ENCODE measurements at regions not wholly inside any gene's neighbourhood (a gene's known extent, or its start where the extent isn't known, plus 50 kb on each side); places are given as distances from the start of the nearest gene placed in this dataset.
"Not testable (repeated sequence)": the region's sequence is repeated elsewhere in the genome, so short reads cannot be mapped to it uniquely, and the experiment has no call there.

GRCh38 chr6:128575254-128575653 lies 54.9 kb upstream of the PTPRK start:
- not testable (repeated sequence) for H3K4ac ChIP-seq (ENCODE audit: low read depth, low read length); H3K4me3 ChIP-seq (ENCODE audit: low read depth, low read length); H3K18ac ChIP-seq (ENCODE audit: low read length); H3K36me3 ChIP-seq (ENCODE audit: control insufficient read depth in 1 of 2, insufficient read depth in 2 of 2, low read length in 2 of 2); H3K79me2 ChIP-seq (ENCODE audit: control insufficient read depth, insufficient read depth, low read length, poor library complexity); H3K79me1 ChIP-seq (ENCODE audit: low read length); H4K8ac ChIP-seq (ENCODE audit: low read depth, low read length); H2BK5ac ChIP-seq (ENCODE audit: low read depth, low read length, poor library complexity); H2AFZ ChIP-seq (ENCODE audit: insufficient read depth, low read length, poor library complexity); H3K14ac ChIP-seq (ENCODE audit: low read length); H2AK5ac ChIP-seq (ENCODE audit: low read length); H3K27ac ChIP-seq (ENCODE audit: low read depth, low read length); H3K4me1 ChIP-seq (ENCODE audit: control insufficient read depth in 1 of 2, insufficient read depth in 2 of 2, low read length in 2 of 2); H4K91ac ChIP-seq (ENCODE audit: low read depth, low read length); H2BK120ac ChIP-seq (ENCODE audit: insufficient read depth, low read length, poor library complexity); H3K4me2 ChIP-seq (ENCODE audit: low read length); H4K12ac ChIP-seq (ENCODE audit: low read depth, low read length); H3K27me3 ChIP-seq (ENCODE audit: insufficient read depth, low read length); H3K9ac ChIP-seq (ENCODE audit: low read length); H2BK12ac ChIP-seq (ENCODE audit: low read length); H3K23ac ChIP-seq (ENCODE audit: low read length); H3K9me3 ChIP-seq (ENCODE audit: insufficient read depth, low read depth, low read length)
- no CpG with 5 or more reads among the region's 5 CpGs for WGBS (ENCODE audit: extremely low coverage, insufficient coverage, insufficient read length)
- DNase-seq, result peak; percentile 82 to 84

- Histone ChIP-seq H3K14ac (ENCODE audit: low read length) (no peak overlapping the region), H3K4me1 (ENCODE audit: control insufficient read depth in 1 of 2, insufficient read depth in 2 of 2, low read length in 2 of 2) (peaks cover 2 to 3% of the 10 kb centered on the region in 2 experiments), H3K9ac (ENCODE audit: low read length) (no peak overlapping the region), H3K27ac (ENCODE audit: low read depth, low read length) (no peak overlapping the region), H3K9me3 (ENCODE audit: insufficient read depth, low read depth, low read length) (no peaks in the 10 kb centered on the region), H3K79me2 (ENCODE audit: control insufficient read depth, insufficient read depth, low read length, poor library complexity) (no peaks in the 10 kb centered on the region), H4K12ac (ENCODE audit: low read depth, low read length) (no peak overlapping the region), H3K79me1 (ENCODE audit: low read length) (peaks cover 2% of the 10 kb centered on the region), H4K8ac (ENCODE audit: low read depth, low read length) (no peak overlapping the region), H3K23ac (ENCODE audit: low read length) (no peak overlapping the region), H2BK12ac (ENCODE audit: low read length) (no peak overlapping the region), H3K4ac (ENCODE audit: low read depth, low read length) (no peak overlapping the region), H2BK120ac (ENCODE audit: insufficient read depth, low read length, poor library complexity) (no peak overlapping the region), H3K27me3 (ENCODE audit: insufficient read depth, low read length) (no peaks in the 10 kb centered on the region), H3K4me2 (ENCODE audit: low read length) (no peak overlapping the region), H4K91ac (ENCODE audit: low read depth, low read length) (no peak overlapping the region), H3K18ac (ENCODE audit: low read length) (no peak overlapping the region), H2AK5ac (ENCODE audit: low read length) (no peak overlapping the region), H3K4me3 (ENCODE audit: low read depth, low read length) (no peak overlapping the region), H3K36me3 (ENCODE audit: control insufficient read depth in 1 of 2, insufficient read depth in 2 of 2, low read length in 2 of 2) (no peaks in the 10 kb centered on the region), H2AFZ (ENCODE audit: insufficient read depth, low read length, poor library complexity) (no peak overlapping the region), H2BK5ac (ENCODE audit: low read depth, low read length, poor library complexity) (no peak overlapping the region)
- no peak for DNase-seq
Observed at GRCh38 chr6:128574402-128574801, 54.0 kb upstream of the PTPRK start.

- no peak overlapping the region for H2AFZ ChIP-seq (ENCODE audit: insufficient read depth, low read length, poor library complexity)
- no peak overlapping the region for H3K18ac ChIP-seq (ENCODE audit: low read length)
- no peak overlapping the region for H2AK5ac ChIP-seq (ENCODE audit: low read length)
- H3K4me3 ChIP-seq (ENCODE audit: low read depth, low read length), result no peak overlapping the region
- H3K23ac ChIP-seq (ENCODE audit: low read length), result no peak overlapping the region
- WGBS (ENCODE audit: extremely low coverage, insufficient coverage, insufficient read length), result no CpG with 5 or more reads among the region's 8 CpGs
- H3K27me3 ChIP-seq (ENCODE audit: insufficient read depth, low read length), result no peaks in the 10 kb centered on the region
- H3K79me2 ChIP-seq (ENCODE audit: control insufficient read depth, insufficient read depth, low read length, poor library complexity), result no peaks in the 10 kb centered on the region
- H4K91ac ChIP-seq (ENCODE audit: low read depth, low read length), result no peak overlapping the region
- no peak overlapping the region for H2BK12ac ChIP-seq (ENCODE audit: low read length)
- H2BK120ac ChIP-seq (ENCODE audit: insufficient read depth, low read length, poor library complexity), result no peak overlapping the region
- H3K9ac ChIP-seq (ENCODE audit: low read length), result no peak overlapping the region
- H4K12ac ChIP-seq (ENCODE audit: low read depth, low read length), result no peak overlapping the region
- H3K36me3 ChIP-seq (ENCODE audit: control insufficient read depth in 1 of 2, insufficient read depth in 2 of 2, low read length in 2 of 2), result no peaks in the 10 kb centered on the region
- H4K8ac ChIP-seq (ENCODE audit: low read depth, low read length), result no peak overlapping the region
- H2BK5ac ChIP-seq (ENCODE audit: low read depth, low read length, poor library complexity), result no peak overlapping the region
- peak; percentile 85 to 93 for DNase-seq
- H3K27ac ChIP-seq (ENCODE audit: low read depth, low read length), result no peak overlapping the region
- no peak overlapping the region for H3K4ac ChIP-seq (ENCODE audit: low read depth, low read length)
- H3K14ac ChIP-seq (ENCODE audit: low read length), result no peak overlapping the region
- H3K79me1 ChIP-seq (ENCODE audit: low read length), result peaks cover 2% of the 10 kb centered on the region
- H3K4me1 ChIP-seq (ENCODE audit: control insufficient read depth in 1 of 2, insufficient read depth in 2 of 2, low read length in 2 of 2), result peaks cover 2 to 3% of the 10 kb centered on the region in 2 experiments
- no peak overlapping the region for H3K4me2 ChIP-seq (ENCODE audit: low read length)
- no peaks in the 10 kb centered on the region for H3K9me3 ChIP-seq (ENCODE audit: insufficient read depth, low read depth, low read length)
Observed at GRCh38 chr6:128573036-128573435, 52.6 kb upstream of the PTPRK start.

- WGBS (ENCODE audit: extremely low coverage, insufficient coverage, insufficient read length), result no CpG with 5 or more reads among the region's 1 CpG
- Histone ChIP-seq H4K91ac (ENCODE audit: low read depth, low read length) (no peak overlapping the region), H3K4me1 (ENCODE audit: control insufficient read depth in 1 of 2, insufficient read depth in 2 of 2, low read length in 2 of 2) (peaks cover 2 to 3% of the 10 kb centered on the region in 2 experiments), H2BK5ac (ENCODE audit: low read depth, low read length, poor library complexity) (no peak overlapping the region), H2BK120ac (ENCODE audit: insufficient read depth, low read length, poor library complexity) (no peak overlapping the region), H2AK5ac (ENCODE audit: low read length) (no peak overlapping the region), H3K4me2 (ENCODE audit: low read length) (no peak overlapping the region), H3K27me3 (ENCODE audit: insufficient read depth, low read length) (no peaks in the 10 kb centered on the region), H2BK12ac (ENCODE audit: low read length) (no peak overlapping the region), H3K4me3 (ENCODE audit: low read depth, low read length) (no peak overlapping the region), H3K14ac (ENCODE audit: low read length) (no peak overlapping the region), H3K23ac (ENCODE audit: low read length) (no peak overlapping the region), H4K12ac (ENCODE audit: low read depth, low read length) (no peak overlapping the region), H3K9ac (ENCODE audit: low read length) (no peak overlapping the region), H2AFZ (ENCODE audit: insufficient read depth, low read length, poor library complexity) (no peak overlapping the region), H3K36me3 (ENCODE audit: control insufficient read depth in 1 of 2, insufficient read depth in 2 of 2, low read length in 2 of 2) (no peaks in the 10 kb centered on the region), H4K8ac (ENCODE audit: low read depth, low read length) (no peak overlapping the region), H3K27ac (ENCODE audit: low read depth, low read length) (no peak overlapping the region), H3K18ac (ENCODE audit: low read length) (no peak overlapping the region), H3K9me3 (ENCODE audit: insufficient read depth, low read depth, low read length) (no peaks in the 10 kb centered on the region), H3K79me1 (ENCODE audit: low read length) (peaks cover 2% of the 10 kb centered on the region), H3K79me2 (ENCODE audit: control insufficient read depth, insufficient read depth, low read length, poor library complexity) (no peaks in the 10 kb centered on the region), H3K4ac (ENCODE audit: low read depth, low read length) (no peak overlapping the region)
- DNase-seq, result peak in 1 of 2 donors; percentile 71
Observed at GRCh38 chr6:128572294-128572693, 51.9 kb upstream of the PTPRK start.
